ENCODE measurements at regions not wholly inside any gene's neighbourhood (a gene's known extent, or its start where the extent isn't known, plus 50 kb on each side); places are given as distances from the start of the nearest gene placed in this dataset.

DNA sequence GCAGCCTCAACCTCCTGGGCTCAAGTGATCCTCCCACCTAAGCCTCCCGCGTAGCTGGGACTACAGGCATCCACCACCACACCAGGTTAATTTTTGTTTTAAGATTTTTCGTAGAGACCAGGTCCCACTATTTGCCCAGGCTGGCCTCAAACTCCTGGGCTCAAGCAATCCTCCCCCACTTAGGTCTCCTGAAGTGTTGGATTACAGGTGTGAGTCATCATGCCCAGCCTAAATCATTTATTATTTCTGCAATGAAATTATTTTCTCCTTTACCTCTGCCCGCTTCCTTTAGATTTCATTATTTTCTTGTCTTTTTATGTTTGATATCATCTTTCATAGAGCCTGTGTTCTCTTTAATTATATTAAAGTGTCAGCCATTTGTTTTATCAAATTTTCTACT lies 165.2 kb upstream of the OTX2 start:
- Histone ChIP-seq H3K27me3 (ENCODE audit: control insufficient read depth in 3 of 3, insufficient read depth in 3 of 3, low read depth in 1 of 3, low read length in 3 of 3) (no peaks in the 10 kb centered on the region), H2BK5ac (ENCODE audit: low read length) (no peak overlapping the region), H2BK120ac (ENCODE audit: low read depth, low read length) (no peak overlapping the region), H3K18ac (ENCODE audit: low read length) (no peak overlapping the region), H2AK5ac (ENCODE audit: low read depth, low read length) (no peak overlapping the region), H3K27ac (replicated peaks; ENCODE audit: low read length) (no peak overlapping the region), H3K9ac (ENCODE audit: low read depth, low read length, poor library complexity) (no peak overlapping the region), H3K79me1 (ENCODE audit: low read depth, low read length) (peaks cover 1% of the 10 kb centered on the region), H3K36me3 (replicated peaks in 1 of 2; ENCODE audit: control insufficient read depth in 2 of 2, insufficient read depth in 2 of 2, low read length in 2 of 2) (no peaks in the 10 kb centered on the region), H3K4me2 (ENCODE audit: insufficient read depth, low read length, poor library complexity, severe bottlenecking) (no peak overlapping the region), H4K8ac (ENCODE audit: low read depth, low read length) (no peak overlapping the region), H3K9me3 (replicated peaks in 1 of 2; ENCODE audit: control insufficient read depth in 2 of 2, insufficient read depth in 1 of 2, low read depth in 1 of 2, low read length in 2 of 2) (no peaks in the 10 kb centered on the region), H2AFZ (ENCODE audit: low read length) (no peak overlapping the region), H2BK12ac (ENCODE audit: low read length) (no peak overlapping the region), H3K4me1 (ENCODE audit: control insufficient read depth in 2 of 2, insufficient read depth in 1 of 2, low read depth in 1 of 2, low read length in 2 of 2) (peaks cover 0 to under 1% of the 10 kb centered on the region in 2 donors), H3K4me3 (ENCODE audit: low read length in 2 of 2) (no peak overlapping the region), H3K23ac (ENCODE audit: low read depth, low read length, poor library complexity) (no peak overlapping the region), H2BK15ac (ENCODE audit: low read length) (no peak overlapping the region), H3K14ac (ENCODE audit: low read length) (no peak overlapping the region), H4K91ac (ENCODE audit: low read depth, low read length, poor library complexity) (no peak overlapping the region), H3K4ac (ENCODE audit: low read length) (no peak overlapping the region)
- DNase-seq (ENCODE audit: low spot score), result no peak
- WGBS, 2 donors (ENCODE audit: extremely low coverage in 2 of 2, insufficient read length in 2 of 2, insufficient replicate concordance in 1 of 2), result no CpG with 5 or more reads among the region's 4 CpGs

DNA sequence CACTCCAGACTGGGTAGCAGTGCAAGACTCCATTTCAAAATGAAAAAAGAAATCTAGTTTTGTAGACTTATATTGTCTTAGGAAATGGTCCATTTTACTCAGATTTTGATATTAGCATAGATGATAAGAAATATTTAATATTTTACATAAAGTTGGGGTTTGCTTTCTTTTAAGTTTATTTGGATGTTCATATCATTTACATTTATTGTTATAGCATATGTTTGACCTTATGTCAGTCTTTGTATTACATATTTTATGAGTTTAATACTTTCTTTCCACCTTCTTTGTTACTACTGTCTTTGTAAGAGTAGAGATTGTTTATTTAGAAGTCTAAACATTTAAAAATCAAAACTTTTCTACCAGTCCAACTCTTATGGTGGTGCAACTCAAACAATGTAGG lies 162.7 kb upstream of the OTX2 start:
- Histone ChIP-seq H3K14ac (ENCODE audit: low read length) (no peak overlapping the region), H3K27me3 (ENCODE audit: control insufficient read depth in 3 of 3, insufficient read depth in 3 of 3, low read depth in 1 of 3, low read length in 3 of 3) (no peaks in the 10 kb centered on the region), H3K9me3 (replicated peaks in 1 of 2; ENCODE audit: control insufficient read depth in 2 of 2, insufficient read depth in 1 of 2, low read depth in 1 of 2, low read length in 2 of 2) (no peaks in the 10 kb centered on the region), H4K8ac (ENCODE audit: low read depth, low read length) (no peak overlapping the region), H3K79me1 (ENCODE audit: low read depth, low read length) (no peaks in the 10 kb centered on the region), H3K9ac (ENCODE audit: low read depth, low read length, poor library complexity) (no peak overlapping the region), H4K91ac (ENCODE audit: low read depth, low read length, poor library complexity) (no peak overlapping the region), H2BK12ac (ENCODE audit: low read length) (no peak overlapping the region), H3K4me1 (ENCODE audit: control insufficient read depth in 2 of 2, insufficient read depth in 1 of 2, low read depth in 1 of 2, low read length in 2 of 2) (no peaks in the 10 kb centered on the region), H3K36me3 (replicated peaks in 1 of 2; ENCODE audit: control insufficient read depth in 2 of 2, insufficient read depth in 2 of 2, low read length in 2 of 2) (no peaks in the 10 kb centered on the region), H3K18ac (ENCODE audit: low read length) (no peak overlapping the region), H3K4me2 (ENCODE audit: insufficient read depth, low read length, poor library complexity, severe bottlenecking) (no peak overlapping the region), H2AK5ac (ENCODE audit: low read depth, low read length) (no peak overlapping the region), H2BK15ac (ENCODE audit: low read length) (no peak overlapping the region), H3K23ac (ENCODE audit: low read depth, low read length, poor library complexity) (no peak overlapping the region), H2BK5ac (ENCODE audit: low read length) (no peak overlapping the region), H3K27ac (replicated peaks; ENCODE audit: low read length) (no peak overlapping the region), H2AFZ (ENCODE audit: low read length) (no peak overlapping the region), H2BK120ac (ENCODE audit: low read depth, low read length) (no peak overlapping the region), H3K4ac (ENCODE audit: low read length) (no peak overlapping the region), H3K4me3 (ENCODE audit: low read length in 2 of 2) (no peak overlapping the region)
- DNase-seq (ENCODE audit: low spot score), result no peak

DNA sequence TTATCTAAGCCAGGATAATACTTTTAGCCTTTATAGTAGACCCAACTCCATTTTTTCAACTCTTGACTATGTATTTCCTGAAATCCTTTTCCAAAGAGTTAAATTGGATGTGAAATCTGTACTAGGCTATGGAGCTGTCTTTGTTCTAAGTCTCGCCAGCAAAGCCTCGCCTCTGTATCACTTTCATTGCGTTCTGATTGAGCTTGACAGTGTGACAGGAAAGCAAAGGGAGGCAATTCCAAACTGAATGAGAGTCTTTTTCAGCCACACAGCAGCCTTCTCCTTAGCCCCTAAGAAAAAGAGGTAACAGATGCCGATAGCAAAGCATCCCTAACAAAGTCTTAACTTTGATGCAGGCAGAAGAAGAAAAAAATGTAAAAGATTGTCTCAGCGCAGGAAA lies 154.6 kb upstream of the OTX2 start:
- H3K79me1 ChIP-seq (ENCODE audit: low read depth, low read length), result no peaks in the 10 kb centered on the region
- H2BK15ac ChIP-seq (ENCODE audit: low read length), result no peak overlapping the region
- H2BK120ac ChIP-seq (ENCODE audit: low read depth, low read length), result no peak overlapping the region
- H3K36me3 ChIP-seq (replicated peaks in 1 of 2; ENCODE audit: control insufficient read depth in 2 of 2, insufficient read depth in 2 of 2, low read length in 2 of 2), result no peaks in the 10 kb centered on the region
- no peaks in the 10 kb centered on the region for H3K9me3 ChIP-seq (replicated peaks in 1 of 2; ENCODE audit: control insufficient read depth in 2 of 2, insufficient read depth in 1 of 2, low read depth in 1 of 2, low read length in 2 of 2)
- H3K14ac ChIP-seq (ENCODE audit: low read length), result no peak overlapping the region
- peaks cover 0 to 2% (median 0%) of the 10 kb centered on the region in 3 experiments for H3K27me3 ChIP-seq (ENCODE audit: control insufficient read depth in 3 of 3, insufficient read depth in 3 of 3, low read depth in 1 of 3, low read length in 3 of 3)
- no peak overlapping the region for H3K18ac ChIP-seq (ENCODE audit: low read length)
- H3K4ac ChIP-seq (ENCODE audit: low read length), result no peak overlapping the region
- no peak overlapping the region for H3K27ac ChIP-seq (replicated peaks; ENCODE audit: low read length)
- no peak overlapping the region for H2BK5ac ChIP-seq (ENCODE audit: low read length)
- no peak overlapping the region for H2AFZ ChIP-seq (ENCODE audit: low read length)
- no peak overlapping the region for H3K4me2 ChIP-seq (ENCODE audit: insufficient read depth, low read length, poor library complexity, severe bottlenecking)
- no peak overlapping the region for H4K8ac ChIP-seq (ENCODE audit: low read depth, low read length)
- peak; percentile 51 for DNase-seq (ENCODE audit: low spot score)
- WGBS, 2 donors (ENCODE audit: extremely low coverage in 2 of 2, insufficient read length in 2 of 2, insufficient replicate concordance in 1 of 2), result no CpG with 5 or more reads among the region's 5 CpGs
- H4K91ac ChIP-seq (ENCODE audit: low read depth, low read length, poor library complexity), result no peak overlapping the region
- peaks cover 0 to 2% of the 10 kb centered on the region in 2 donors for H3K4me1 ChIP-seq (ENCODE audit: control insufficient read depth in 2 of 2, insufficient read depth in 1 of 2, low read depth in 1 of 2, low read length in 2 of 2)
- no peak overlapping the region for H2AK5ac ChIP-seq (ENCODE audit: low read depth, low read length)
- H2BK12ac ChIP-seq (ENCODE audit: low read length), result no peak overlapping the region
- H3K4me3 ChIP-seq (ENCODE audit: low read length in 2 of 2), result no peak overlapping the region
- H3K9ac ChIP-seq (ENCODE audit: low read depth, low read length, poor library complexity), result no peak overlapping the region
- no peak overlapping the region for H3K23ac ChIP-seq (ENCODE audit: low read depth, low read length, poor library complexity)

DNA sequence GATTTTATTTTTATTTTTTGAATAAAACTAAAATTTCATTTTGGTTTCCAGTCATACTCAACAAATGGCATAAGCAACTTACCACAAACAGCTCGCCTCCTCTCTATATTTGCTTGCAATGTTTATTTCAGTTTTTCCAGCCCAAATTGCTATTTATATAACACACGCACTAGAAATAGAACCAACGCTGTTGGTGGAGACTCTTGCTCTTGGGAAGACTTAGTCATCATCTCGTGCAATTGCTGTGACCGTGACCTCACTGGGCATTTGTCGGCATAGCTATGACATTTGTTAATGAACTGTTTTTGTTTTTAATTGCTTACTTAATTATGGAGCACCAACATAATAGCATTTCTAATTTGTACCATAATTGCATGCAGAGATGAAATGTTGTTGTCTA lies 153.1 kb upstream of the OTX2 start:
- H2BK5ac ChIP-seq (ENCODE audit: low read length), result no peak overlapping the region
- H3K23ac ChIP-seq (ENCODE audit: low read depth, low read length, poor library complexity), result no peak overlapping the region
- H2BK15ac ChIP-seq (ENCODE audit: low read length), result no peak overlapping the region
- H3K36me3 ChIP-seq (replicated peaks in 1 of 2; ENCODE audit: control insufficient read depth in 2 of 2, insufficient read depth in 2 of 2, low read length in 2 of 2), result no peaks in the 10 kb centered on the region
- H4K91ac ChIP-seq (ENCODE audit: low read depth, low read length, poor library complexity), result no peak overlapping the region
- peaks cover 0 to 2% (median 0%) of the 10 kb centered on the region in 3 experiments for H3K27me3 ChIP-seq (ENCODE audit: control insufficient read depth in 3 of 3, insufficient read depth in 3 of 3, low read depth in 1 of 3, low read length in 3 of 3)
- H3K27ac ChIP-seq (replicated peaks; ENCODE audit: low read length), result no peak overlapping the region
- H2BK120ac ChIP-seq (ENCODE audit: low read depth, low read length), result no peak overlapping the region
- H3K9me3 ChIP-seq (replicated peaks in 1 of 2; ENCODE audit: control insufficient read depth in 2 of 2, insufficient read depth in 1 of 2, low read depth in 1 of 2, low read length in 2 of 2), result no peaks in the 10 kb centered on the region
- H3K4me3 ChIP-seq (ENCODE audit: low read length in 2 of 2), result no peak overlapping the region
- no peak overlapping the region for H3K18ac ChIP-seq (ENCODE audit: low read length)
- H2BK12ac ChIP-seq (ENCODE audit: low read length), result no peak overlapping the region
- H3K4ac ChIP-seq (ENCODE audit: low read length), result no peak overlapping the region
- no peak overlapping the region for H3K9ac ChIP-seq (ENCODE audit: low read depth, low read length, poor library complexity)
- DNase-seq (ENCODE audit: low spot score), result no peak
- no CpG with 5 or more reads among the region's 6 CpGs for WGBS, 2 donors (ENCODE audit: extremely low coverage in 2 of 2, insufficient read length in 2 of 2, insufficient replicate concordance in 1 of 2)
- peaks cover 0 to 2% of the 10 kb centered on the region in 2 donors for H3K4me1 ChIP-seq (ENCODE audit: control insufficient read depth in 2 of 2, insufficient read depth in 1 of 2, low read depth in 1 of 2, low read length in 2 of 2)
- no peak overlapping the region for H2AFZ ChIP-seq (ENCODE audit: low read length)
- no peak overlapping the region for H3K4me2 ChIP-seq (ENCODE audit: insufficient read depth, low read length, poor library complexity, severe bottlenecking)
- no peaks in the 10 kb centered on the region for H3K79me1 ChIP-seq (ENCODE audit: low read depth, low read length)
- no peak overlapping the region for H4K8ac ChIP-seq (ENCODE audit: low read depth, low read length)
- no peak overlapping the region for H2AK5ac ChIP-seq (ENCODE audit: low read depth, low read length)
- no peak overlapping the region for H3K14ac ChIP-seq (ENCODE audit: low read length)
